Fibroblast of pulmonary artery (primary cell): ENCODE measurements at regions not wholly inside any gene's neighbourhood (a gene's known extent, or its start where the extent isn't known, plus 50 kb on each side); places are given as distances from the start of the nearest gene placed in this dataset.

Experiments used
- DNase-seq: peaks from one replicate; pipeline ENCODE4 v3.0.0-alpha.2; 2010; ENCODE audit warnings: low read depth
- H3K4me3 ChIP-seq: replicated peaks from 2 replicates; pipeline ENCODE4 v1.5.1; 2011; ENCODE audit warnings: low read depth, mild to moderate bottlenecking, control low read depth, low read length, moderate library complexity
- TF ChIP-seq, protein P1 (sequence below): IDR thresholded peaks from 2 replicates; pipeline ENCODE4 v1.5.1; 2011; ENCODE audit warnings: mild to moderate bottlenecking, control low read depth, low read length, inconsistent platforms; ENCODE audit errors: missing control alignments

DNA sequence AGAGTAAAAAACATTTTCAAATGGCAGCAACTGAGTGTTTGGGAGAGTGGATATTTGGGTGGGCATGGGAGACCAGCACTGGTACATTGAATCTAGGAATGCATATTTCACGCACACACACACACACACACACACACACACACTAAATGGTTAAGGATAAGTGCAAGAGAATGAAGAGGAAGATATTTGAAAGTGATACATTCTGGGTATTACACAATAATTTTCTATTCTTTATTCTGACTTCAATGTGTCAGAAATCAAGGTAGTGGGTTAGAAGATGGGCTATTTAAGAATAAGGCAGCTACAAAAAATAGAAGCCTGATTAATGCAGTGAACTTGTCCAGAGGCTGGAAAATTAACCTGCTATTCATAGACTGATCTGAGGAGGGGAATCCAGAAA lies 577.0 kb downstream of the TMEM182 start:
- H3K4me3 ChIP-seq = no peak overlapping the region
- TF ChIP-seq, protein P1, sequence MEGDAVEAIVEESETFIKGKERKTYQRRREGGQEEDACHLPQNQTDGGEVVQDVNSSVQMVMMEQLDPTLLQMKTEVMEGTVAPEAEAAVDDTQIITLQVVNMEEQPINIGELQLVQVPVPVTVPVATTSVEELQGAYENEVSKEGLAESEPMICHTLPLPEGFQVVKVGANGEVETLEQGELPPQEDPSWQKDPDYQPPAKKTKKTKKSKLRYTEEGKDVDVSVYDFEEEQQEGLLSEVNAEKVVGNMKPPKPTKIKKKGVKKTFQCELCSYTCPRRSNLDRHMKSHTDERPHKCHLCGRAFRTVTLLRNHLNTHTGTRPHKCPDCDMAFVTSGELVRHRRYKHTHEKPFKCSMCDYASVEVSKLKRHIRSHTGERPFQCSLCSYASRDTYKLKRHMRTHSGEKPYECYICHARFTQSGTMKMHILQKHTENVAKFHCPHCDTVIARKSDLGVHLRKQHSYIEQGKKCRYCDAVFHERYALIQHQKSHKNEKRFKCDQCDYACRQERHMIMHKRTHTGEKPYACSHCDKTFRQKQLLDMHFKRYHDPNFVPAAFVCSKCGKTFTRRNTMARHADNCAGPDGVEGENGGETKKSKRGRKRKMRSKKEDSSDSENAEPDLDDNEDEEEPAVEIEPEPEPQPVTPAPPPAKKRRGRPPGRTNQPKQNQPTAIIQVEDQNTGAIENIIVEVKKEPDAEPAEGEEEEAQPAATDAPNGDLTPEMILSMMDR = no peak
- DNase-seq = no peak

DNA sequence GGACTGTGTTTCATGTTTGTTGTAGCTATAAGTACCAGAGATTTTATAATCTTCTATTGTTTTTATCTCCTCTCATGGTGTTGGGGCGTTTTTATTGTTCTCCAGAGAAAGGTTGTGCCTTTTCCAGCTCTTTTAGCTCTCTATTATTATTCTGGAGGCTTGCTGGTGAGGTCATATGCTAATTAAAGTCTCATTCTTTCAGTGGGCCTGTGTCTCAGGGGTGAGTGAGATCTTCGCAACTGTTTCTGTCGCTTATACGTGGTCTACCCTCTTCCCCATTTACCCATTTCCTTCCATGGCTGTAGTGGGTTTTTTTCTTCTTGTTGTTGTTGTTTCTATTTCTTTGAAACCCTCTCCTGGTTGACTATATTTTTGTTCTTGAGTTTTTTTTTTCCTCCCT lies 584.9 kb downstream of the TMEM182 start:
- no peak overlapping the region for H3K4me3 ChIP-seq
- DNase-seq = no peak
- TF ChIP-seq, protein P1 = no peak

DNA sequence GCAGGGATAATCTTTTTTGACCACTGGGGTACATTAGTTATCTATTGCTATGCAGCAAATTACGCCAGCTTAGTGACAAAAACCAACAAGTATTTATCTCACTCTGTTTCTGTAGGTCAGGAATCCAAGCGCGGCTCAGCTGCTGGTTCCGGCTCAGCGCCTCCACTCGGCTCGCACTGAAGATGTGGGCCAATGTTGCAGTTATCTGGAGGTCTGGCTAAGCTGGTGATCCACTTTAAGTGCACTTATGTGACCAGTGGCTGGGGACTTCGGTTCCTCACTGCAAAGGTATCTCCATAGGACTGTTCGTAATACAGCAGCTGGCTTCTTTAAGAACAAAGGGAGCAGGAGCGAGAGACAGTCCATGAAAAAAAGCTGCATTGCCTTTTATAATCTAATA lies 591.9 kb downstream of the TMEM182 start:
- no peak overlapping the region for H3K4me3 ChIP-seq
- DNase-seq = no peak
- TF ChIP-seq, protein P1 = no peak

DNA sequence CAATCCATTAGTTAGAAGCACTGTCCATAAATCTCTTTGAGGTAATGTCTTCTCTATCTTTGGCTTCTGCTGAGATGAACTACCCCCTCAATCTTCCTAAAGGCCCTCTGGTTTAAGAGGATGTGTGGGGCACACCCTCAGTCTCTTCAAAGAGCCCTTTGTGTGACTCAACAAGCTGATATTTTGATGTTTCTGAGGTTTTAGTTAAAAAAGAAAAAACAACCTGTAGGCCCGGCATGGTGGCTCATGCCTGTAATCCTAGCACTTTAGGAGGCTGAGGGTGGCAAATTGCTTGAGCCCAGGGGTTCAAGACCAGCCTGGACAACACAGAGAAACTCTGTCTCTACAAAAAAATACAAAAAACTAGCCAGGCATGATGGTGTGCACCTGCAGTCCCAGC lies 593.5 kb downstream of the TMEM182 start:
- TF ChIP-seq, protein P1 = no peak
- DNase-seq = no peak
- H3K4me3 ChIP-seq = no peak overlapping the region

DNA sequence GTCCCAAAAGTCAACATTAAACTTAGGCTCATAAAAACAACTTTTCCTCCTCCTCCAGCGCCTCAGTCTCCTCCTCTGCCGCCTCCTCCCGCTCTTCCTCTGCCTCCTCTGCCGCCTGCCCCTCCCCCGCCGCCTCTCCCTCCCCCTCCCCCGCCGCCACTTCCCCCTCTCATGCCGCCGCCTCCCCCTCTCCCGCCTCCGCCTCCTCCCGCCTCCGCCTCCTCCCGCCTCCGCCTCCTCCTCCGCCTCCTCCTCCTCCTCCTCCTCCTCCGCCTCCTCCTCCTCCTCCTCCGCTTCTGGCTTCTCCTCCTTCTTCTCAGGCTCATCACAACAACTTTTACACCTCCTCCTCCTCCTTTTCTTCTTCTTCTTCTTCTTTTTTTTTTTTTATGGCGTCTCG lies 599.9 kb downstream of the TMEM182 start:
- TF ChIP-seq, protein P1 = no peak
- no peak overlapping the region for H3K4me3 ChIP-seq
- no peak for DNase-seq

DNA sequence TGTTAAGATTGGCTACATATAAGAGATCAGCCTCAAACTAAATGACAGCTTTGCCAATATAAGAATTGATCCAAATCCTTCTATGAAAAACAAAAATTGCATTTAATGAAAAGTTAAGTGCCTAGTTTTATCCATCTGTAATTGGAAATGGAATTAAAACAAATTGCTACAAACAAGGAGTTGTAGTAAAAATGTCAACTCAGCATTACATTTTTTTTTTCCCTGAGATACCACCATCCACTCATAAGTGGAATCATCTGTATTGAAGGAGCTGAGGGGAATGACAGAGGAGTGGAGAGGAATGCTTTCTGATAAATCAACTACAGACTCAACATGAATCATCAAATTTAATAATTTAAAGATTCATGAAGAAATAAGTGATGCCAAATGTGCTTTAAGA lies 601.8 kb downstream of the TMEM182 start:
- no peak for DNase-seq
- no peak overlapping the region for H3K4me3 ChIP-seq
- TF ChIP-seq, protein P1 = no peak

DNA sequence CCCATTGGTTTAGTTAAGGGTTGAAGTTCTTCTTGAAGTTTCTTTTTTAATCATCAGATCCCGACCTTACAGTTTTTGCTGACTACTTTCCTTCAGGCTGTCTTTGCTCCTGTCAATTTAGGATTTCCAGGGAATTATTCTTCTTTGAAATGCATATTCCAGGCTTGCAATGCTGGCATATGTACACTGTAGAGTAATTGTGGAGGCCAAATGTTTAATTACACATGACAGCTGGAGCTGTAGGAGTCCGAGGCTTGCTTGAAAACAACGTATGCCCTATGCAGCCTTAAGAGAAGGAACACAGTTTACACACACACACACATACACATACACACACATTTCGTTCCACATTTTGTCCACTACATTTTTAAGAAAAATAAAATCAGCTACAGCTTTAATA lies 602.3 kb downstream of the TMEM182 start:
- no peak for DNase-seq
- TF ChIP-seq, protein P1 = no peak
- H3K4me3 ChIP-seq = no peak overlapping the region
